Stomach (tissue), 8 donors: ENCODE measurements at regions not wholly inside any gene's neighbourhood (a gene's known extent, or its start where the extent isn't known, plus 50 kb on each side); places are given as distances from the start of the nearest gene placed in this dataset.

ENCODE experiments used
- DNase-seq, 2 donors: peaks; one replicate each; pipeline versions ENCODE4 v3.0.0 to v3.0.0-alpha.2; 2013 to 2019
- H3K27ac ChIP-seq, 5 donors: fragments of 200-600 bp in 4 of 5; sonication (generic) in 4 of 5; one replicate each; pipeline ENCODE4 v1.5.1; 2013 to 2019; ENCODE audit warnings: mild to moderate bottlenecking in 1 of 5, moderate library complexity in 1 of 5
- H3K27me3 ChIP-seq, 3 donors: fragments of 200-600 bp; sonication (generic); one replicate each; pipeline ENCODE4 v1.5.1; 2017 to 2019; ENCODE audit warnings: mixed run types in 1 of 3
- H3K36me3 ChIP-seq, 4 donors: fragments of 200-600 bp; sonication (generic); 1 replicate in 3 of 4; 2 replicates in 1 of 4; pipeline ENCODE4 v1.5.1; 2016 to 2019
- H3K4me1 ChIP-seq, 4 donors: fragments of 200-600 bp; sonication (generic); one replicate each; pipeline ENCODE4 v1.5.1; 2016 to 2019
- H3K4me3 ChIP-seq, 4 donors: fragments of 200-600 bp; sonication (generic) in 3 of 4; one replicate each; pipeline ENCODE4 v1.5.1; 2016 to 2019; ENCODE audit warnings: mild to moderate bottlenecking in 1 of 4
- H3K9me3 ChIP-seq, 4 donors: fragments of 200-600 bp; sonication (generic); one replicate each; pipeline ENCODE4 v1.5.1; 2016 to 2019
- EP300 ChIP-seq: sonication (generic); formaldehyde crosslinking; IDR thresholded peaks from one replicate; pipeline ENCODE4 v1.6.1; 2017; ENCODE audit warnings: antibody characterized with exemption
- POLR2A ChIP-seq, 4 donors: fragments of 450-650 bp; IDR thresholded peaks; one replicate each; pipeline ENCODE4 v1.6.1; 2016; ENCODE audit warnings: antibody characterized with exemption in 4 of 4, control low read depth in 2 of 4, mild to moderate bottlenecking in 1 of 4, moderate library complexity in 1 of 4
- POLR2AphosphoS5 ChIP-seq, 3 donors: sonication (generic); formaldehyde crosslinking; IDR thresholded peaks; one replicate each; pipeline ENCODE4 v1.6.1; 2016; ENCODE audit warnings: antibody characterized with exemption in 3 of 3
- WGBS, 5 donors: extraction: QIAGEN DNeasy Blood & Tissue Kit in 3 of 5; methylation state at CpG; one replicate each; pipeline versions ENCODE4 v1.1.5 to v1.1.7; 2013 to 2018; 5-methylcytosine and 5-hydroxymethylcytosine counted together
- intact Hi-C: fragments of 100-400 bp; cut with DNase I; formaldehyde crosslinking; loops from one replicate; pipeline ENCODE4 v1.15.1; 2023; ENCODE audit warnings: low total_unique reads
- TF ChIP-seq, protein P1 (sequence below), 7 experiments: fragments of 450-650 bp in 4 of 7; fragments of 200-600 bp in 3 of 7; sonication (generic) in 3 of 7; IDR thresholded peaks; one replicate each; pipeline ENCODE4 v1.5.1; 2016 to 2019; ENCODE audit warnings: antibody characterized with exemption in 7 of 7, control low read depth in 2 of 7, mild to moderate bottlenecking in 1 of 7
- donor health status: healthy with polysubstance abuse.
- donor health status: Bipolar disorder and iron deficiency.
- donor health status: healthy.

DNA sequence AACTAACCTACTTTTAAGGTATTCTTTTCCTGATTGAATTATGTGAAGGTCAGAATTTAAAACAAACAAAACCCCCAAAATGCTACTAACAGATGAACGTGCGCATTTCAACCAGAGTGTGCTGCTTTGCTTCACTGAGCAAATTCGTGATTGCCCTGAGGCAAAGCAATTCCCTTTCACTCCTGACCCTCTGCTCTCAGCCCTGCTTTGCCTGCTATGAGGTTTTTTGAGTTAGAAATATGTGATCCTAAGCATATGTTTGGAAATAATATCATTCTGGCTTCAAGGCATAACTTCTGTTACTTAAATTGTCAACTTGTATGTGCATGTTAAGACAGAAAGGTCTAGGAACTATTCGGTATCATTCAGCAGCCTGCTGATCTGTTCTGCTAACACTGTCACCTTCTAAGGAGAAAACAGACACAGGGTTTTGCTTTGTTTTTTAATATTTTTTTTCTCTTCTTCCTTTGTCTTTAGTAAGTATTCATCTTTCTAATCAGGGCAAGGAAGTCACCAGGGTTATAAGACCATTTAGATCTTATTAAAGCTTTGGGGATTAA is 124.2 kb downstream of the GNAT3 start:
- DNase-seq, result peak in 1 of 2 donors; percentile 17
- Histone ChIP-seq H3K9me3 (no peaks in the 10 kb centered on the region), H3K36me3 (no peaks in the 10 kb centered on the region), H3K4me3 (no peak overlapping the region), H3K4me1 (peaks cover 4 to 41% (median 23%) of the 10 kb centered on the region in 4 donors), H3K27me3 (no peaks in the 10 kb centered on the region), H3K27ac (peak overlapping the region in 2 of 5 donors; percentile 25 to 39)
- no peak for TF ChIP-seq POLR2AphosphoS5 (IDR thresholded peaks at IDR 0.05)
- TF ChIP-seq, protein P1, sequence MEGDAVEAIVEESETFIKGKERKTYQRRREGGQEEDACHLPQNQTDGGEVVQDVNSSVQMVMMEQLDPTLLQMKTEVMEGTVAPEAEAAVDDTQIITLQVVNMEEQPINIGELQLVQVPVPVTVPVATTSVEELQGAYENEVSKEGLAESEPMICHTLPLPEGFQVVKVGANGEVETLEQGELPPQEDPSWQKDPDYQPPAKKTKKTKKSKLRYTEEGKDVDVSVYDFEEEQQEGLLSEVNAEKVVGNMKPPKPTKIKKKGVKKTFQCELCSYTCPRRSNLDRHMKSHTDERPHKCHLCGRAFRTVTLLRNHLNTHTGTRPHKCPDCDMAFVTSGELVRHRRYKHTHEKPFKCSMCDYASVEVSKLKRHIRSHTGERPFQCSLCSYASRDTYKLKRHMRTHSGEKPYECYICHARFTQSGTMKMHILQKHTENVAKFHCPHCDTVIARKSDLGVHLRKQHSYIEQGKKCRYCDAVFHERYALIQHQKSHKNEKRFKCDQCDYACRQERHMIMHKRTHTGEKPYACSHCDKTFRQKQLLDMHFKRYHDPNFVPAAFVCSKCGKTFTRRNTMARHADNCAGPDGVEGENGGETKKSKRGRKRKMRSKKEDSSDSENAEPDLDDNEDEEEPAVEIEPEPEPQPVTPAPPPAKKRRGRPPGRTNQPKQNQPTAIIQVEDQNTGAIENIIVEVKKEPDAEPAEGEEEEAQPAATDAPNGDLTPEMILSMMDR (IDR thresholded peaks at IDR 0.05), result no peak
- no peak for TF ChIP-seq EP300
- intact Hi-C loops, result no loop called here
- 29 to 67% (median 38%) methylated on average over 4 of the region's 4 CpGs for WGBS, 5 donors

- no peaks in the 10 kb centered on the region for H3K9me3 ChIP-seq
- no peak for DNase-seq
- H3K27ac ChIP-seq, result no peak overlapping the region
- intact Hi-C loops, result no loop called here
- peaks cover 4 to 39% (median 23%) of the 10 kb centered on the region in 4 donors for H3K4me1 ChIP-seq
- no peaks in the 10 kb centered on the region for H3K27me3 ChIP-seq
- no peak for TF ChIP-seq POLR2A (IDR thresholded peaks at IDR 0.05)
- TF ChIP-seq EP300, result no peak
- TF ChIP-seq POLR2AphosphoS5 (IDR thresholded peaks at IDR 0.05), result no peak
- TF ChIP-seq, protein P1 (IDR thresholded peaks at IDR 0.05), result no peak
- no peaks in the 10 kb centered on the region for H3K36me3 ChIP-seq
- 81 to 90% (median 87%) methylated on average over 3 of the region's 3 CpGs for whole genome bisulfite sequencing, 5 donors
- no peak overlapping the region for H3K4me3 ChIP-seq
Measured at GRCh38 chr7:80386686-80387085, 125.2 kb downstream of the GNAT3 start.

DNA sequence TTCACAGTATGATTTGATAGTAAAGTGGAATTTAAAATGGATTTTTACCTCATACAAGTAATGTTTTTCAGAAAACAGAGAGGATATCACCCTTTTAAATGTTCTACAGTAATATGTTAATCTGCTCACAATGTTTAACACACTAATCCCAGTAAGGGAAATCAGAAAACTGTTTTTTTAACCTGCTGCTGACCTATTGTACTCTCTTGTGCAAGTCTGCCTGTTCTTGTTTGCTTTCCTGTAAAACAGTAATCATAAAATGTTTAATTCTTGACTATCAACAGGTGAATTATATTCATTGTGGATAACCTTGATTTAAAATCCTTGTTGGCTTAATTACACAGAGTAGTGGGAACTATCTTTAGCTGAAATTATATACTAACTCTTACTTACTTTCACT is 126.4 kb downstream of the GNAT3 start:
- Histone ChIP-seq H3K4me3 (no peak overlapping the region), H3K27ac (peak overlapping the region in 4 of 5 donors; percentile 2 to 56 (median 20)), H3K36me3 (no peaks in the 10 kb centered on the region), H3K27me3 (no peaks in the 10 kb centered on the region), H3K9me3 (no peaks in the 10 kb centered on the region), H3K4me1 (peaks cover 4 to 39% (median 23%) of the 10 kb centered on the region in 4 donors)
- DNase-seq, result peak in 1 of 2 donors; percentile 38
- no peak for TF ChIP-seq EP300
- TF ChIP-seq, protein P1 (IDR thresholded peaks at IDR 0.05), result no peak
- no peak for TF ChIP-seq POLR2A (IDR thresholded peaks at IDR 0.05)
- TF ChIP-seq POLR2AphosphoS5 (IDR thresholded peaks at IDR 0.05), result peak in 1 of 3 donors; percentile 14
- intact Hi-C loops, result no loop called here

- TF ChIP-seq POLR2AphosphoS5 (IDR thresholded peaks at IDR 0.05), result no peak
- TF ChIP-seq EP300, result no peak
- no peak for TF ChIP-seq POLR2A (IDR thresholded peaks at IDR 0.05)
- TF ChIP-seq, protein P1 (IDR thresholded peaks at IDR 0.05), result no peak
- intact Hi-C loops, result no loop called here
- WGBS, 5 donors, result 85 to 95% (median 89%) methylated on average over 1 of the region's 1 CpG
Measured at GRCh38 chr7:80380957-80381356, 130.9 kb downstream of the GNAT3 start.

More at GRCh38 chr7:80380957-80381356, 130.9 kb downstream of the GNAT3 start:
- Histone ChIP-seq H3K4me1 (peaks cover 3 to 30% (median 16%) of the 10 kb centered on the region in 4 donors), H3K27me3 (no peaks in the 10 kb centered on the region), H3K27ac (no peak overlapping the region), H3K9me3 (no peaks in the 10 kb centered on the region), H3K4me3 (no peak overlapping the region), H3K36me3 (no peaks in the 10 kb centered on the region)
- DNase-seq, result no peak
